T-cell (primary cell): ENCODE measurements at regions not wholly inside any gene's neighbourhood (a gene's known extent, or its start where the extent isn't known, plus 50 kb on each side); places are given as distances from the start of the nearest gene placed in this dataset.

Experiments
- ATAC-seq, 4 experiments: fragments of 200-7000 bp in 3 of 4; fragments of 150-1000 bp in 1 of 4; cut with Tn5 transposase; replicated peaks in 1 of 4; 1 replicate in 3 of 4; 2 replicates in 1 of 4; pipeline ENCODE4 v1.10.0; 2021; ENCODE audit warnings: moderate library complexity in 3 of 4, mild to moderate bottlenecking in 2 of 4, moderate number of reproducible peaks in 1 of 4
- CTCF ChIA-PET, 2 donors: fragments of 300-600 bp; sonication (Branson Sonifier 250); formaldehyde crosslinking; loops; one replicate each; lab custom pipeline; 2022; ENCODE audit warnings: antibody characterized with exemption in 2 of 2; lab: Charles Lee
- POLR2A ChIA-PET, 2 donors: fragments of 300-600 bp; sonication (Branson Sonifier 250); formaldehyde crosslinking; loops; one replicate each; lab custom pipeline; 2022; ENCODE audit warnings: antibody characterized with exemption in 2 of 2; lab: Charles Lee
- DNase-seq, 35 experiments: peaks; one replicate each; pipeline versions ENCODE4 v3.0.0 to v3.0.0-alpha.2; 2013 to 2023
- H3K27ac ChIP-seq: one replicate; pipeline ENCODE4 v1.5.1; 2013; ENCODE audit warnings: low read length
- H3K27me3 ChIP-seq, 2 experiments: replicated peaks in 1 of 2; 1 replicate in 1 of 2; 2 replicates in 1 of 2; pipeline versions ENCODE4 v1.6.1 to v1.7.0; 2013; ENCODE audit warnings: low read length in 1 of 2, mixed read lengths in 1 of 2; ENCODE audit not compliant: control insufficient read depth in 2 of 2, insufficient read depth in 2 of 2; ENCODE audit errors: extremely low read depth in 1 of 2
- H3K36me3 ChIP-seq, 2 donors: 1 replicate in 1 of 2; 2 replicates in 1 of 2; pipeline versions ENCODE4 v1.6.1 to v1.7.0; 2013; ENCODE audit warnings: low read length in 1 of 2; ENCODE audit not compliant: control insufficient read depth in 2 of 2, insufficient read depth in 1 of 2; ENCODE audit errors: extremely low read depth in 1 of 2
- H3K4me1 ChIP-seq, 2 experiments: 1 replicate in 1 of 2; 2 replicates in 1 of 2; pipeline versions ENCODE4 v1.6.1 to v1.7.0; 2013; ENCODE audit warnings: low read length in 2 of 2, mixed read lengths in 1 of 2; ENCODE audit not compliant: insufficient read depth in 2 of 2, control insufficient read depth in 1 of 2; ENCODE audit errors: extremely low read depth in 1 of 2
- H3K4me3 ChIP-seq, 2 donors: 1 replicate in 1 of 2; 2 replicates in 1 of 2; pipeline versions ENCODE4 v1.5.1 to v1.7.0; 2013; ENCODE audit warnings: mild to moderate bottlenecking in 2 of 2, low read length in 1 of 2, moderate library complexity in 1 of 2; ENCODE audit not compliant: control insufficient read depth in 1 of 2; ENCODE audit errors: extremely low read depth in 1 of 2
- H3K9me3 ChIP-seq: 2 replicates; pipeline ENCODE4 v1.7.0; 2013
- H3K27ac Mint-ChIP-seq, 2 donors: one replicate each; pipeline ENCODE4 v1.8.0; 2020 to 2021; ENCODE audit warnings: mild to moderate bottlenecking in 2 of 2, mixed read lengths in 2 of 2
- H3K27me3 Mint-ChIP-seq, 2 donors: one replicate each; pipeline ENCODE4 v1.8.0; 2021 to 2022; ENCODE audit warnings: mixed read lengths in 2 of 2
- H3K36me3 Mint-ChIP-seq: one replicate; pipeline ENCODE4 v1.8.0; 2021; ENCODE audit warnings: mixed read lengths
- H3K4me1 Mint-ChIP-seq, 3 donors: one replicate each; pipeline ENCODE4 v1.8.0; 2020 to 2022; ENCODE audit warnings: mixed read lengths in 3 of 3, mild to moderate bottlenecking in 1 of 3
- H3K4me3 Mint-ChIP-seq, 3 donors: one replicate each; pipeline ENCODE4 v1.8.0; 2020 to 2022; ENCODE audit warnings: mild to moderate bottlenecking in 3 of 3, mixed read lengths in 3 of 3, moderate library complexity in 3 of 3
- H3K9me3 Mint-ChIP-seq, 3 donors: one replicate each; pipeline ENCODE4 v1.8.0; 2020 to 2022; ENCODE audit warnings: mixed read lengths in 3 of 3
- WGBS: methylation state at CpG from one replicate; pipeline ENCODE4 v1.1.5; 2013; ENCODE audit warnings: missing lambda C conversion rate; ENCODE audit not compliant: insufficient coverage; 5-methylcytosine and 5-hydroxymethylcytosine counted together

DNA sequence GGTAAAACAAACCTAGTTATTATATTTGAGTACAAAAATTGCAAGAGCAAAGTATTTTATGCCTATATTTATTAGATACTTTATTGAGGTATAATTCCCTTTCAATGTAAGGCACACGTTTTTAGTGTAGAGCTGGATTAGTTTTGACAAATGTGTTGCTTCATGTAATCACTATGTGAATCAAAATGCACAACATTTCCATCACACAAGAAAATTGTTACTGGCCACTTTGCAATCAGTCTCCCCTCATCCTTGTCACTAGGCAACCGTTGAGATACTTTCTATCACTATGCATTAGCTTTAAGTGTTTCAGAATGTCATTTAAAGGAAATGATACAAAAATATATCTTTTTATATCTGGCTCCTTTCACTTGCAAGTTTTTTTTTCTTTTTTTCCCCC lies 531.0 kb downstream of the CCER1 start:
- DNase-seq (no peak), ATAC-seq (no peak)
- Histone ChIP-seq H3K27me3 (no peaks in the 10 kb centered on the region), H3K36me3 (no peaks in the 10 kb centered on the region), H3K27ac (no peak overlapping the region), H3K9me3 (no peaks in the 10 kb centered on the region), H3K4me3 (no peak overlapping the region), H3K4me1 (no peaks in the 10 kb centered on the region)
- Mint-ChIP-seq H3K9me3 (no peaks in the 10 kb centered on the region), H3K4me1 (no peaks in the 10 kb centered on the region), H3K27me3 (no peaks in the 10 kb centered on the region), H3K4me3 (no peak overlapping the region), H3K27ac (no peak overlapping the region), H3K36me3 (no peaks in the 10 kb centered on the region)
- ChIA-PET CTCF (interaction anchor here in 1 of 2 donors (0.6 kb wide), 1 partner anchor 996 kb away, joined by 3 read pairs; no protein-coding TSS in a partner anchor), POLR2A (no interaction called here)
- no CpG with 5 or more reads among the region's 2 CpGs for WGBS

DNA sequence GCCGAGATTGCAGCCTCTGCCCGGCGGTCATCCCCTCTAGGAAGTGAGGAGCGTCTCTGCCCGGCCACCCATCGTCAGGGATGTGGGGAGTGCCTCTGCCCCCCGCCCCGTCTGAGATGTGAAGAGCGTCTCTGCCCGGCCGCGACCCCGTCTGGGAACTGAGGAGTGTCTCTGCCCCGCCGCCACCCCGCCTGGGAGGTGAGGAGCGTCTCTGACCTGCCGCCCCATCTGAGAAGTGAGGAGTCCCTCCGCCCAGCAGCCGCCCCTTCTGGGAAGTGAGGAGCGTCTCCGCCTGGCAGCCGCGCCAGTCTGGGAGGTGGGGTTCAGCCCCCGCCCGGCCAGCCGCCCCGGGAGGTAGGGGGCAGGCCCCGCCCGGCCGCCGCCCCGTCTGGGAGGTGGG lies 544.0 kb downstream of the CCER1 start:
- Histone ChIP-seq H3K27ac (no peak overlapping the region), H3K4me3 (no peak overlapping the region), H3K27me3 (no peaks in the 10 kb centered on the region), H3K4me1 (no peaks in the 10 kb centered on the region), H3K36me3 (no peaks in the 10 kb centered on the region), H3K9me3 (no peaks in the 10 kb centered on the region)
- Mint-ChIP-seq H3K36me3 (no peaks in the 10 kb centered on the region), H3K27me3 (peaks cover 0 to 1% of the 10 kb centered on the region in 2 donors), H3K4me3 (no peak overlapping the region), H3K9me3 (peaks cover 3 to 4% (median 4%) of the 10 kb centered on the region in 3 donors), H3K27ac (no peak overlapping the region), H3K4me1 (no peaks in the 10 kb centered on the region)
- WGBS: 96% methylated on average over 19 of the region's 33 CpGs
- DNase-seq (peak in 1 of 35 experiments; percentile 0), ATAC-seq (no peak)
- POLR2A ChIA-PET: no interaction called here
- CTCF ChIA-PET: no interaction called here

DNA sequence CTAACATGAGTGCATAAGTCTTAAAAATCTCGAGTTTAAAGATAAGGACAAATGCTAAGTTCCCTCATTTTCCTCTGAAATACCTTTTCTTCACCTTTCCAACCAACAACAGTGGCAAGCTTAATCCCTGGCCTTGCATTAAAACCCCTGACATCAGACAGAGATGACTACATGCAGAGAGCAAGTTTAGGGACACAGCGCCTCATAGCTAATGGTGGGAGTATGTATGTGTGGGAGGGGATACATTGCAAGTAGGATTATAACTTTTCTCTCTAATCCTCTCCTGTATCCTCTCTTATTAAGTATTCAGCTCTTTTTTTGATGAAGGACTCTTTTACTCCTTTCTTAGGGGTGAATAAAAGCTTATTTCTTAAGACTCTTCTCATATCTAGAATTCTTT lies 547.1 kb downstream of the CCER1 start:
- Histone ChIP-seq H3K27ac (no peak overlapping the region), H3K4me3 (no peak overlapping the region), H3K9me3 (no peaks in the 10 kb centered on the region), H3K4me1 (no peaks in the 10 kb centered on the region), H3K27me3 (no peaks in the 10 kb centered on the region), H3K36me3 (no peaks in the 10 kb centered on the region)
- no peak for ATAC-seq
- no peak overlapping the region for H3K27ac Mint-ChIP-seq
- WGBS: 60% methylated on average over 1 of the region's 2 CpGs
- no peaks in the 10 kb centered on the region for H3K27me3 Mint-ChIP-seq
- no peaks in the 10 kb centered on the region for H3K9me3 Mint-ChIP-seq
- CTCF ChIA-PET: no interaction called here
- H3K36me3 Mint-ChIP-seq: no peaks in the 10 kb centered on the region
- no peak for DNase-seq
- POLR2A ChIA-PET: interaction anchor here (0.5 to 0.7 kb wide), 3 partner anchors 133 to 716 kb away, joined by 3 to 5 read pairs (median 3); no protein-coding TSS in a partner anchor
- no peaks in the 10 kb centered on the region for H3K4me1 Mint-ChIP-seq
- H3K4me3 Mint-ChIP-seq: no peak overlapping the region

DNA sequence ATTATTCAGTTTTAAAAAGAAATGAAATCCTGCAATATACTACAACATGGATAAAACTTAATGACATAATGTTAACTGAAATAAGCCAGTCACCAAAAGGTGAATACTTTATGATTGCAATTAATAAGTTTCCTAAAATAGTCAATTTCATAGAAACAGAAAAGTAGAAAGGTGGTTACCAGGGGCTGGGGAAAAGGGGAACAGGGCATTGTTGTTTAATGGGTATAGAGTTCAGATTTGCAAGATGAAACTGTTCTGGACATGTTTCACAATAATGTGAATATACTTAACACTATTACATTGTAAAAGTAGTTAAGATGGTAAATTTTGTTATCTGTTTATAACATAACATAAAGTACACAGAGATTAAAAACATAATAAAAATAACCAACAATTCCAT lies 550.9 kb downstream of the CCER1 start:
- Mint-ChIP-seq H3K27ac (no peak overlapping the region), H3K36me3 (no peaks in the 10 kb centered on the region)
- H3K4me1 ChIP-seq: no peaks in the 10 kb centered on the region

DNA sequence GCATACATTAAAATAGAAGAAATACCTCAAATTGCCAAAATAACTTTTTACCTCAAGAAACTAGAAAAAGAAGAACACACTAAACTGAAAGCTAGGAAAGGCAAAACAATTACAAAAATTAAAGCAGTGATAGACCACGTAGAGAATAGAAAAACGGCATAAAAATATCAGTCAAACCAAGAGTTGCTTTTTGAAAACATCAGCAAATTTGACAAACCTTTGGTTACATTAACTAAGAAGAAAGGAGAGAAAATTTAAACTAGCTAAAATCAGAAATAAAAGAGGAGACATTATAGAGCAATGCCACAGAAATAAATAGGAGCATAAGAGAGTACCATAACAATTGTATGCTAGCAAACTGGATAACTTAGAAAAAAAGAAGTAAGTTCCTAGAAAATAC lies 553.8 kb downstream of the CCER1 start:
- Mint-ChIP-seq H3K27ac (no peak overlapping the region), H3K36me3 (no peaks in the 10 kb centered on the region), H3K4me3 (no peak overlapping the region), H3K9me3 (peaks cover 0 to 13% (median under 1%) of the 10 kb centered on the region in 3 donors), H3K4me1 (no peaks in the 10 kb centered on the region), H3K27me3 (no peaks in the 10 kb centered on the region)
- DNase-seq (no peak), ATAC-seq (no peak)
- WGBS: no CpG with 5 or more reads among the region's 2 CpGs
- Histone ChIP-seq H3K4me1 (no peaks in the 10 kb centered on the region), H3K27ac (no peak overlapping the region), H3K27me3 (no peaks in the 10 kb centered on the region), H3K36me3 (no peaks in the 10 kb centered on the region), H3K4me3 (no peak overlapping the region), H3K9me3 (no peaks in the 10 kb centered on the region)
- ChIA-PET CTCF (no interaction called here), POLR2A (no interaction called here)

More for the DNA sequence above, 550.9 kb downstream of the CCER1 start:
- Mint-ChIP-seq H3K9me3 (no peaks in the 10 kb centered on the region), H3K4me1 (no peaks in the 10 kb centered on the region), H3K4me3 (no peak overlapping the region), H3K27me3 (no peaks in the 10 kb centered on the region)
- Histone ChIP-seq H3K4me3 (no peak overlapping the region), H3K36me3 (no peaks in the 10 kb centered on the region), H3K27ac (no peak overlapping the region), H3K27me3 (no peaks in the 10 kb centered on the region), H3K9me3 (no peaks in the 10 kb centered on the region)
- POLR2A ChIA-PET: no interaction called here
- CTCF ChIA-PET: no interaction called here
- no peak for ATAC-seq
- DNase-seq: no peak

DNA sequence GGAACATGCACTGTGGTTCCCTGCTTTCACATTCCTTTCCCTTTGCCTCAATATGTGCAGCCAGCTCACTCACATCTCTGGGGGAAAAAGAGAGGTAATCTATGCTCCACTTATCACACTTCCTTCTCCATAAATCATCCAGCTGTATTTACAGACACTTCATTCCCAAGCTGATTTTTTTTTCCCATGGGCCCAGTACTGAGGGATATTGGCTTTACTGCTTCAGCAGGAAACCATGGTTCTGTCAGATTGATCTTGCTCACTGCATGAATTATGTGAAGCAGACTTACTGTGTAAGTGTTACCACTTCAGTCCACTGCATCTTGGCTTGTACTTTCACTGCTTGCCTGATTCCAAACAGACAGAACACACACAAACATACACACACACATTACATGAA lies 555.6 kb downstream of the CCER1 start:
- no peak for ATAC-seq
- CTCF ChIA-PET: no interaction called here
- Mint-ChIP-seq H3K9me3 (peaks cover 0 to 19% (median 6%) of the 10 kb centered on the region in 3 donors), H3K4me3 (no peak overlapping the region), H3K36me3 (no peaks in the 10 kb centered on the region), H3K4me1 (no peaks in the 10 kb centered on the region), H3K27ac (no peak overlapping the region), H3K27me3 (no peaks in the 10 kb centered on the region)
- H3K36me3 ChIP-seq: no peaks in the 10 kb centered on the region
- POLR2A ChIA-PET: no interaction called here
- H3K27ac ChIP-seq: no peak overlapping the region
- no peaks in the 10 kb centered on the region for H3K27me3 ChIP-seq
- H3K4me3 ChIP-seq: no peak overlapping the region
- H3K9me3 ChIP-seq: no peaks in the 10 kb centered on the region
- no peaks in the 10 kb centered on the region for H3K4me1 ChIP-seq
- no peak for DNase-seq

DNA sequence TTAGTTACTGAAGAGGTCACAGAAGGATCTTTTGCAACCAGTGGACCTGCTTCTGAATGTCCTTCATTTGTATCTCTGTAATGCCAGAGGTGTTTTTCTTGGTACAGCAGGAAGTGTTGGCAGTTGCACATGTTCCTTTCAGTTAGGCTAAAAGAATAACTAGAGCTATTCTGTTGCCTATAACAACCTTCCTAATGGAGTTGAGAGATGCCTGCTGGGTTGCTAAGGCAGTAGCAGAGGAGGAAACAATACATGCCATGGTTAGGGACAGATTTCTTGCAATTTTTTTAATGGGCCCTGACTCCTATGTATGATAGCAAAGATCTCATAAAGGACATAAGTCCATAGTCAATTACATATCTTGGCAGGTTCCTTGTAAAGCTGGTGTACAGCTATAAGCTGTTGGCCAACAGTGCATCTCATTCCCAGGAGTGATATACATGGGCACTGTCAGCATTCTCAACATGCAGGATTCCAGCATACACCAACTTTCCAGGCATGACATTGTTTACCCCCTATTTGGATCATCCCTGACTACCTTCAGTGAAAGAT lies 556.6 kb downstream of the CCER1 start:
- Histone ChIP-seq H3K4me1 (no peaks in the 10 kb centered on the region), H3K9me3 (no peaks in the 10 kb centered on the region), H3K4me3 (no peak overlapping the region), H3K27me3 (no peaks in the 10 kb centered on the region), H3K27ac (no peak overlapping the region), H3K36me3 (no peaks in the 10 kb centered on the region)
- Mint-ChIP-seq H3K27ac (no peak overlapping the region), H3K27me3 (no peaks in the 10 kb centered on the region), H3K4me1 (no peaks in the 10 kb centered on the region), H3K9me3 (peaks cover 0 to 19% (median 6%) of the 10 kb centered on the region in 3 donors), H3K4me3 (no peak overlapping the region), H3K36me3 (no peaks in the 10 kb centered on the region)
- ATAC-seq: no peak
- ChIA-PET CTCF (no interaction called here), POLR2A (no interaction called here)
- no peak for DNase-seq
